ENCODE measurements at regions not wholly inside any gene's neighbourhood (a gene's known extent, or its start where the extent isn't known, plus 50 kb on each side); places are given as distances from the start of the nearest gene placed in this dataset. TPM values are rescaled to one million over a fixed set of nuclear protein-coding genes. Genes with fewer than 3 reads are reported as not detected.

GRCh38 chr5:121795511-121795910 lies 56.2 kb upstream of the FTMT start:
- no peak for TF ChIP-seq CTCF (IDR thresholded peaks at IDR 0.05)
- ATAC-seq (ENCODE audit: low FRiP score) (no peak), DNase-seq (ENCODE audit: low spot score) (no peak)

- ATAC-seq (ENCODE audit: low FRiP score): no peak
- TF ChIP-seq CTCF (IDR thresholded peaks at IDR 0.05): no peak
- no peak for DNase-seq (ENCODE audit: low spot score)
Measured at GRCh38 chr5:121797681-121798518, 53.8 kb upstream of the FTMT start.

Small RNAs in the stretch of these regions (small RNA-seq; reads per million reads assigned to genes)
- gene AC010350.1: not detected

All from omental fat pad (tissue), 3 donors.